Adrenal gland (tissue), 5 donors: ENCODE measurements at regions not wholly inside any gene's neighbourhood (a gene's known extent, or its start where the extent isn't known, plus 50 kb on each side); places are given as distances from the start of the nearest gene placed in this dataset.

Experiments used
- POLR2A ChIP-seq, 2 donors: fragments of 450-650 bp; IDR thresholded peaks; one replicate each; pipeline ENCODE4 v1.6.1; 2017; ENCODE audit warnings: antibody characterized with exemption in 2 of 2, mild to moderate bottlenecking in 2 of 2, moderate library complexity in 1 of 2
- TF ChIP-seq, protein P1 (sequence below), 6 experiments: fragments of 450-650 bp in 4 of 6; fragments of 200-600 bp in 2 of 6; sonication (generic) in 1 of 6; IDR thresholded peaks; 1 replicate in 5 of 6; 2 replicates in 1 of 6; pipeline versions ENCODE4 v1.5.1 to v1.8.0; 2016 to 2021; ENCODE audit warnings: antibody characterized with exemption in 6 of 6, mild to moderate bottlenecking in 2 of 6, moderate library complexity in 1 of 6
- donor health status: DM: no; HTN: no; CAD: no.

DNA sequence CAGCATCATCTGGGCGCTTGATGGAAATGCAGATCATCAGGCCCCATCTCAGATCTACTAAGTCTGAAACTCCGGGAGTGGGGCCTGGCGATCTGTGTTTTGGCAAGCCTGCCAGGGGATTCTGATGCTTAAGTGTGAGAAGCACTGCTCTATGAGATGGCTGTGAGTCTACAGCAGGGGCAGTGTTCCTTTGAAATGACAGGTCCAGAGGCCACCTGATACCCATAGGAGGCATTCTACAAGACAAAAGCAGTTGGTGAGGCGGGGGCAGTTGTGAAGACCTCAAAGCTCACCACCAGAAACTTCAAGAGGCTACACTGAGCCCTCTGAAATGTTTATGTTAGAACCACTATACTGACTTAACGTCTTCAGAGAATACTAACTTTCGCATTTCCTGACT lies 86.9 kb upstream of the SPATA31D4 start:
- TF ChIP-seq, protein P1, sequence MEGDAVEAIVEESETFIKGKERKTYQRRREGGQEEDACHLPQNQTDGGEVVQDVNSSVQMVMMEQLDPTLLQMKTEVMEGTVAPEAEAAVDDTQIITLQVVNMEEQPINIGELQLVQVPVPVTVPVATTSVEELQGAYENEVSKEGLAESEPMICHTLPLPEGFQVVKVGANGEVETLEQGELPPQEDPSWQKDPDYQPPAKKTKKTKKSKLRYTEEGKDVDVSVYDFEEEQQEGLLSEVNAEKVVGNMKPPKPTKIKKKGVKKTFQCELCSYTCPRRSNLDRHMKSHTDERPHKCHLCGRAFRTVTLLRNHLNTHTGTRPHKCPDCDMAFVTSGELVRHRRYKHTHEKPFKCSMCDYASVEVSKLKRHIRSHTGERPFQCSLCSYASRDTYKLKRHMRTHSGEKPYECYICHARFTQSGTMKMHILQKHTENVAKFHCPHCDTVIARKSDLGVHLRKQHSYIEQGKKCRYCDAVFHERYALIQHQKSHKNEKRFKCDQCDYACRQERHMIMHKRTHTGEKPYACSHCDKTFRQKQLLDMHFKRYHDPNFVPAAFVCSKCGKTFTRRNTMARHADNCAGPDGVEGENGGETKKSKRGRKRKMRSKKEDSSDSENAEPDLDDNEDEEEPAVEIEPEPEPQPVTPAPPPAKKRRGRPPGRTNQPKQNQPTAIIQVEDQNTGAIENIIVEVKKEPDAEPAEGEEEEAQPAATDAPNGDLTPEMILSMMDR (IDR thresholded peaks at IDR 0.05): no peak
- no peak for TF ChIP-seq POLR2A (IDR thresholded peaks at IDR 0.05)
